ENCODE measurements at regions not wholly inside any gene's neighbourhood (a gene's known extent, or its start where the extent isn't known, plus 50 kb on each side); places are given as distances from the start of the nearest gene placed in this dataset.

DNA sequence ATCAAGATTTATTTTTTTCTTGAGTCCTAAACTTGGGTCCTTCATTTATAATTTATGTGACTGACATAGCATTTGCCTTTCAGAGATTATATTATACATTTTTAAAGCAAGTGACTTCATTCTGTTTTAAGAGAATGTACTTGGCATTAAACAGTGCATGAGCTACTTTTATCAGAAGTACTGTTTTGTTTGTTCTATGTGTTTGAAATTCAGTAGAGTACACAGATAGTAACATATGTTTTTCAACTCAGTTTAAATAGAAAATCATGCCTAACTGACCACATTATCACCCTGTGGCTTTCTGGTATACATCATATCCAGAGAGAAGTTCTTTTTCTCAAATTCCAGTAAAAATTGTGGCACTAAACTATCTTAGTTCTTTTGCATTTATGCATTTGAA is 335.3 kb upstream of the CDH18 start:
- TF ChIP-seq, protein P1, sequence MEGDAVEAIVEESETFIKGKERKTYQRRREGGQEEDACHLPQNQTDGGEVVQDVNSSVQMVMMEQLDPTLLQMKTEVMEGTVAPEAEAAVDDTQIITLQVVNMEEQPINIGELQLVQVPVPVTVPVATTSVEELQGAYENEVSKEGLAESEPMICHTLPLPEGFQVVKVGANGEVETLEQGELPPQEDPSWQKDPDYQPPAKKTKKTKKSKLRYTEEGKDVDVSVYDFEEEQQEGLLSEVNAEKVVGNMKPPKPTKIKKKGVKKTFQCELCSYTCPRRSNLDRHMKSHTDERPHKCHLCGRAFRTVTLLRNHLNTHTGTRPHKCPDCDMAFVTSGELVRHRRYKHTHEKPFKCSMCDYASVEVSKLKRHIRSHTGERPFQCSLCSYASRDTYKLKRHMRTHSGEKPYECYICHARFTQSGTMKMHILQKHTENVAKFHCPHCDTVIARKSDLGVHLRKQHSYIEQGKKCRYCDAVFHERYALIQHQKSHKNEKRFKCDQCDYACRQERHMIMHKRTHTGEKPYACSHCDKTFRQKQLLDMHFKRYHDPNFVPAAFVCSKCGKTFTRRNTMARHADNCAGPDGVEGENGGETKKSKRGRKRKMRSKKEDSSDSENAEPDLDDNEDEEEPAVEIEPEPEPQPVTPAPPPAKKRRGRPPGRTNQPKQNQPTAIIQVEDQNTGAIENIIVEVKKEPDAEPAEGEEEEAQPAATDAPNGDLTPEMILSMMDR (IDR thresholded peaks at IDR 0.05), result no peak
- no peak for TF ChIP-seq EZH2 (IDR thresholded peaks at IDR 0.05)
